HG02678 (cell line): ENCODE measurements at regions not wholly inside any gene's neighbourhood (a gene's known extent, or its start where the extent isn't known, plus 50 kb on each side); places are given as distances from the start of the nearest gene placed in this dataset.

ENCODE experiments used
- ATAC-seq: cut with Tn5 transposase; IDR thresholded peaks from one replicate; pipeline ENCODE4 v1.9.1; 2021; ENCODE audit warnings: mild to moderate bottlenecking, moderate library complexity; ENCODE audit not compliant: unreplicated experiment

DNA sequence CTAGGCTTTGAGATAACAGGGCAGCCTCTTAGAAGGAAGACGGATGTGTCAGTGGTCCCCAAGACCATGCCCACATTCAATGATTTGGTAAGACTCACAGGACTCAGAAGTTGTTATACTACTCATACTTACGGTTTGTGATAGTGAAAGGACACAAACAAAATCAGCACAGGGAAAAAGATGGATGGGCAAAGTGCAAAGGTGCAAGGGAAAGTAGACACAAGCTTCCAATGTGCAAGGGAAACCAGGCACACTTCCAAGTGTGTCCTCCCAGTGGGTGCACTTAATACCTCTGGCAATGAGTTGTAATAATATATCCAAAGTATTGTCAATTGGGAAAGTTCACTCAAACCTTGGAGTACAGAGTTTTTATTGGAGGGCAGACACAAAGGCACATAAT lies 53.8 kb upstream of the VCX start:
- no peak for ATAC-seq

DNA sequence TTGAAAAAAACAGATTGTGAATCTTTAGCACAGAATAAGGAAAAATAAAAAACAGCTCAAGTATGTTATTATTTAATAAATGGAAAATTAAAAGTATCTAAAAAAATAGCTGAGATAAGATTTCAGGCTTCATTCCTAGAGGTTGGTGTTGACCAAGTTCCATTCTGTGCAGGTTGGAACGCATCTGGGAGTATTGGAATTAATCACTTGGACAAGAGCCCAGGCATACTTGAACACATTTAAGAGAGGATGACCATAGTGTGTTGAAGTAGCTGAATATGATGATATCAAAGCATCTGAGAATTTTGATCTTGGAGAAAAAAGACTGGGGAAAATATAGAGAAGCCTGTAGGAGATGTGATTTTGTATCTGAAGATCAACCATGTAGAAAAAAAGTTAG lies 54.6 kb upstream of the VCX start:
- ATAC-seq: no peak

- ATAC-seq: no peak
Observed at GRCh38 chrX:7787714-7788113, 55.3 kb upstream of the VCX start.

DNA sequence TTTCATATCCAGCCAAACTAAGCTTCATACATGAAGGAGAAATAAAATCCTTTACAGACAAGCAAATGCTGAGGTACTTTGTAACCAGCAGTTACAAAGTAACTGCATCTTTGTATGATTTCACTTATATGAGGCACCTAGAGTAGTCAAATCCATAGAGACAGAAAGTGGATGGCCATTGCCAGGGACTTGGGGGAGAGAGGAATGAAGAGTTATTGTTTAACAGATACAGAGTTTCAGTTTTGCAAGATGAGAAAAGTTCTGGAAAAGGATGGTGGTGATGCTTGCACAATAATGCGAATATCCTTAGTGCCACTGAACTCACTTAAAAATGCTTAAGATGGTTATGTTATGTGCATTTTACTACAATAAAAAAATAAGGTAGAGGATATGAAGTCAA lies 58.4 kb upstream of the VCX start:
- ATAC-seq: no peak

DNA sequence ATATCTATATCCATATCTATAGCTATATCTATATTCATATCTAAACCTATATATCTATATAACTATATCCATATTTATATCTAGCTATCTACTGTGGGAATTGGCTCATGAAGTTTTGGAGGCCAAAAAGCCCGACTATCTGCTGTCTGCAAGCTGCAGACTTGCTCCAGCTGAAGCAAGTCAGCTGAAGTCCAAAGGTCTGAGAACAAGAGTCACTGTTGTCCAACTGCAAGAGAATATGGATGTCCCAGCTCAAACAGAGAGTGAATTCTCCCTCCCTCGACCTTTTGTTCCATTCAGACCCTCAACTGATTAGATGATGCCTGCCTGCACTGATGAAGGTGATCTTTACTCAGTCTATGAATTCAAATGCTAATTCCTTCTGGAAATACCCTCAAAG lies 63.3 kb upstream of the VCX start:
- ATAC-seq: no peak

- ATAC-seq: no peak
Observed at GRCh38 chrX:7775987-7776386, 67.0 kb upstream of the VCX start.

- no peak for ATAC-seq
Observed at GRCh38 chrX:7771788-7772438, 71.1 kb upstream of the VCX start.

GRCh38 chrX:7759830-7760229 lies 83.1 kb upstream of the VCX start:
- no peak for ATAC-seq

DNA sequence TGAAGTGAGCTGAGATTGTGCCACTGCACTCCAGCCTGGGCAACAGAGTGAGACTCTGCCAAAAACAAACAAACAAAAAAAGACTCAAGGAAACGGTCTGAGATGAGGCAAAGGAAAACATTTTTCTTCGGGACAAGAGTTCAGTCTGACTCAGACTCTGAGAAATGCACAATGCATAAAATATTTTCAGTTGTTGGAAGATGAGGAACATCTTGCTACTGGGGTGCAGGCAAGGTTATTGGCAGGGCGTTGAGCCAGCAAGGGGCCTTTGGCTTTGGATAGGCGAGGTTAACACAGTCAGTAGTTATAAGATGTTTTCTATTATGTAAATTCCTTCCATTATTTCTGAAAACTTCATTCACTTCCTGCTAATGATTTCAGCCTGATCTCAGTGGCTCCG lies 96.1 kb upstream of the VCX start:
- no peak for ATAC-seq

DNA sequence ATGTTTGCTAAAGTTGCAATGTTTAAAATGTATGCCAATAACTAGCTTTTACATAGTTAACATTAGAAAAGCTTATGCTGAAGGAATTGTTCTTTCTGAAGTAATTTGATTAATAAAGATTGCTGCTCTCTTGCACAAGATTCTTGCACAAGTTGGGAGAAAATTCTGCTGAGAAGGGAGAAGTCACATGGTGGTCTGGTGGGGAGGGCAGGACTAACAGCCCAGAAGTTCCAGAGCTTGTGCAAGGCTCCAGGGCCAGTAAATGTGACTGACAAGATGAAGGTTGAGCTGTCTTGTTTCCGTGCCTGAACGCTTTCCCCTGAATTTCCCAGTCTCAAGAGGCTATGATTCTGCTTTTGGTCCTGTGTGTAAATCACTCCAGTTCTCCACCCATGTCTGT lies 112.9 kb upstream of the VCX start:
- no peak for ATAC-seq

DNA sequence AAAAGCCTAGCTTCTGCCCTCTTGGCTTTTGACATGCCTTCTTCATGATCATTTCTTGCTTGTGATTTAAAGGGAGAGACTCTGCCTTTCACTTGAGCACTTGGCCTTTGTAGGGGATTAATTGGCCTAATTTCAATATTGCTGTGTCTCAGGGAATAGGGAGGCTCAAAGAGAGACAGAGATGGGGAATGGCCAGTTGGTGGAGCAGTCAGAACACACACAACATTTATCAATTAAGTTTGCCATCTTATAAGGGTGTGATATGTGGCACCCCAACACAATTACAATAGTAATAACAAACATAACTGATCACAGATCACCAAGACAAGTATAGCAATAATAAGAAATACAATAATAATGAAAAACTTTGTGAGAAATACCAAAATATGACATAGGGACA lies 122.5 kb upstream of the VCX start:
- no peak for ATAC-seq

DNA sequence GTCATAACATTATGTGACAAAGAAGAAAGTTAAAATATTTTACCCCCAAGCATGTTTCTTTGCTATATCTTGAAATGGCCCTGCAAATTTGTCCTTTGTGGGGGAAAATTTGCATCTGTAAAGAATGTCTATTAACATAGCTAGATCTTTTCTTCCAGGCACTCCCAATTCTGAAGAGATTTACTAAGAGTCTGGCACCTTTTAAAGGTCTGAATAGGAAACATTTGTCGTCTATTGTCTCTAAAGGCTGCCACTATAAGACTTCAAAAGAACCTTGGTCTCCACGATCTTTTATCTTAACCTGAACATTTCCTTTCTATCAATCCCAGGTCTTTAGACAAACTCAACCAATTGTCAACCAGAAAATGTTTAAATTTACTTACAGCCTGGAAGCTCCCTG lies 128.6 kb upstream of the VCX start:
- ATAC-seq: no peak

- no peak for ATAC-seq
Observed at GRCh38 chrX:7711167-7711566, 131.8 kb upstream of the VCX start.

DNA sequence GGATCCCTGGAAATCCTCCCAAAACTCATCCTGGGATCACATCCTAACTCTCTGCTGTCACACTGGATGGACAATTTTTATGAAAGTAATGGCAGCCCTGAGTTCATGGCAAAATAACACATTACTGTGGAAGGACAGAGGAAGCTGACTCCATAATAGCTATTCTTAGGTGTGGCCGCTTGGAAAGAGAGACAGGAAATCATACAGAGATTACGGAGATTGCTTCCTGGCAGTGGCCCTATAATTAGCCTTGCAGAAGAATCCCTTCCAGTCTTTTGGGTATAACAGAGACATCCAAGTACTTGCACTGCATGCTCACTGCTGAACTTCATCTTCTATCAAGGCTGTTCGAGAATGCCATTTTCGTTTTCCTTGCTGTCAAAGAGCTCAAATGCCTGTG lies 133.1 kb upstream of the VCX start:
- no peak for ATAC-seq

- ATAC-seq: no peak
Observed at GRCh38 chrX:7706032-7706431, 136.9 kb upstream of the VCX start.

DNA sequence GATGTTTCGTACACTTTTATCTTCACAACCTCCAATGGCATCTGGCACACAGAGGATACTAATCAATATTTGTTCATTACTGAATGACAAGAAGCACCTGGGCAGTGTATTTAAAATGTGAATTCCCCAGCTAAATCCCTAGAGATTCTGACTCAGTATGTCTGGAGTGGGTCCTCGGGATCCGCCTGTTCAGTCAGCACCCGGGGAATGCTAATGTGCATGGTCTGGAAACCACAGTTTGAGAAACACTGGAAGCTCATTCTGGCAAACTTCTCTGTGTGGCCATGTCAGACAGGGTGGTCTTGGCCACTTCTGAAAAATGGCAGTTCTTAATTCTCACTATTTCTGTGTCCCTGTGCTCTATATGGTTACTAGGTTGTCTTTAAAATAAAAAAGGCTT lies 138.8 kb upstream of the VCX start:
- ATAC-seq: no peak

DNA sequence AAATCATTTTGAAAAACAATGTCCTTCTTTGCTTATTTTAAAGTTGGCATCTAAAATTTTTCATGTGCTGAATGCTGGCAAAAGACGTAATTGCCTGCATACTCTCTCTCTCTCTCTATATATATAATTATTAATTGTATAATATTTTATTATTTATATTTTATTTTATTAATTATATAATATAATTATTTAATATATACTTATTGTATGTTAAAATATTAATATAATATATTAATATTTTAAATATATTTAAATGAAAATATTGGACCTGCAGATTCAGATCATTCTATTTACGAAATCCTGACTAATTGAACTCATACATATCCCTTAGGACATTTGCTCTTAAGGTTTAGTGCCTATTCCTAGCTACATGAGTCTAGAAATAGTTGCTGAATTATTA lies 144.7 kb upstream of the VCX start:
- no peak for ATAC-seq

DNA sequence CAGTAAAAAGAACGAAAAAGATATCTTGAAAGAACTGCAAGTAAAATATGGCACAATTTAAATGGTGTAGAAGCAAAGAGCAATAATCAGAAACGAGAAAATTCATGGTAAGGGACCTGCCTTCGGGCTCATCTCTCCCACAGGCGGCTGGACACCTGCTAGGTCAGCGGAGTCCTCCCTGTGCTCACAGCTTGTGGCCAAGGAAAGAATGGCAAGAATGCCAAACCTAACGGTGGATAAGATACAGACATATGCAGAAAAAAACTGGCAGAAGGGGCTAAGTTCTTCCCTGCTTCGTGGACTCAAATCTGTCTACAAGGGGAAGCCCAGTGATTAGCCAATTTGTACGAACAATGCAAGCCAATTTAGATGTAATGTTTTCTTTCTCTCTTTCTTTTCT lies 152.1 kb upstream of the VCX start:
- ATAC-seq: no peak

DNA sequence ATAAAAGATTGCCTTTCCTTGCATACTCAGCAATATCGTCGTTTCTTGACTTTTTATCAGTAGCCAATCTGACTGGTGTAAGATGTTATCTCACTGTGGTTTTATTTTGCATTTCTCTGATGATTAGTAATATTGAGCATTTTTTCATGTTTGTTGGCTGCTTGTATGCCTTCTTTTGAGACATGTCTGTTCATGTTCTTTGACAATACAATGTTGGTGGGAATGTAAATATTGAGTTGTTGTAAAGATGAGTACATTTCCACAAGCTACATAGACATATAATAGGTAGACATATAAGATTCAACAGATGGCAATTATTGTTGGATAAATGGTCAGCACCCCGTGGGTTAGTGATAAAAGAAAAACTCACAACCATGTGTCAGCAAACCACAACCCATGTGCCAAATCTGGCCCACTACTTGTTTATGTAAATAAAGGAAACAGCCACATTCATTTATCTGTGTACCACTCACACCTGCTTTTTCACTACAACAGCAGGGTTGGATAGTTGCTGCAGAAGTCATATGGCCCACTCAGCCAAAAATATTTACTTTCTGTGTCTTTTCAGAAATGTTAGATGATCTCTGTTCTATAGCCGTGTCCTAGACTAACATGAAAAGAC lies 153.1 kb upstream of the VCX start:
- no peak for ATAC-seq

- ATAC-seq: no peak
Observed at GRCh38 chrX:7680181-7680580, 162.8 kb upstream of the VCX start.

DNA sequence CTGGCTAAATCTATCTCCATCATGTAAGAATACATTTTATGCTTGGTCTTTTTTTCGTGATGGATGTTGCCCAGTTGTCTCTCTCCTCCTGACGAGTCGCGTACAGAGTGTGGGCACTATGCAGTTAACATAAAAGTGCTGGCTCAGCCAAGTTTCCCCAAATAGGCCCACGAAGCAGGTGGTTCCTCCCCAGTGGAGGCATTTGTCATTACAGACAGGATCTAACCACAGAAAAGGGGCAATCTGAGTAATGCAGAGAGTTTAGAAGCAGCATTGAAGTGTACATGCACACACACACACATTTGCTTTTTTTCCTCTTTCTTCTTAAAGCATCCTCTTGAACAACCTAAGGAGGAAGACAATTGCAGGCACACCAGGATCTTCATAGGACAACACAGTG lies 188.7 kb upstream of the VCX start:
- no peak for ATAC-seq

GRCh38 chrX:7647831-7648230 lies 195.1 kb upstream of the VCX start:
- no peak for ATAC-seq

GRCh38 chrX:7641141-7641540 lies 201.8 kb upstream of the VCX start:
- no peak for ATAC-seq
